HG03575 (cell line): ENCODE measurements at regions not wholly inside any gene's neighbourhood (a gene's known extent, or its start where the extent isn't known, plus 50 kb on each side); places are given as distances from the start of the nearest gene placed in this dataset.

Experiments
- ATAC-seq: cut with Tn5 transposase; IDR thresholded peaks from one replicate; pipeline ENCODE4 v1.9.1; 2021; ENCODE audit not compliant: unreplicated experiment, insufficient number of reproducible peaks, low FRiP score; ENCODE audit errors: extremely low read depth

GRCh38 chr7:93018716-93019115 is 99.1 kb downstream of the SAMD9 start:
- no peak for ATAC-seq

GRCh38 chr7:93016681-93017381 is 100.9 kb downstream of the SAMD9 start:
- no peak for ATAC-seq

- no peak for ATAC-seq
Observed at GRCh38 chr7:93015779-93016481, 101.8 kb downstream of the SAMD9 start.

GRCh38 chr7:93015101-93015778 is 102.5 kb downstream of the SAMD9 start:
- ATAC-seq: no peak

- no peak for ATAC-seq
Observed at GRCh38 chr7:93014410-93014809, 103.4 kb downstream of the SAMD9 start.

GRCh38 chr7:93013446-93014061 is 104.2 kb downstream of the SAMD9 start:
- ATAC-seq: no peak

- ATAC-seq: no peak
Observed at GRCh38 chr7:93011351-93012294, 106.2 kb downstream of the SAMD9 start.

GRCh38 chr7:93008833-93009232 is 108.9 kb downstream of the SAMD9 start:
- ATAC-seq: no peak

- no peak for ATAC-seq
Observed at GRCh38 chr7:93006480-93007095, 111.2 kb downstream of the SAMD9 start.

GRCh38 chr7:93004906-93005305 is 112.9 kb downstream of the SAMD9 start:
- no peak for ATAC-seq

GRCh38 chr7:92997719-92998118 is 120.1 kb downstream of the SAMD9 start:
- no peak for ATAC-seq

GRCh38 chr7:92997152-92997551 is 120.6 kb downstream of the SAMD9 start:
- no peak for ATAC-seq

- ATAC-seq: no peak
Observed at GRCh38 chr7:92994901-92995300, 122.9 kb downstream of the SAMD9 start.

- no peak for ATAC-seq
Observed at GRCh38 chr7:92992932-92993331, 124.8 kb downstream of the SAMD9 start.

- ATAC-seq: no peak
Observed at GRCh38 chr7:92992483-92992882, 125.3 kb downstream of the SAMD9 start.

- ATAC-seq: no peak
Observed at GRCh38 chr7:92991190-92991589, 126.6 kb downstream of the SAMD9 start.

- ATAC-seq: no peak
Observed at GRCh38 chr7:92988941-92989545, 128.7 kb downstream of the SAMD9 start.

- ATAC-seq: no peak
Observed at GRCh38 chr7:92988051-92988450, 129.7 kb downstream of the SAMD9 start.
